ENCODE measurements at regions not wholly inside any gene's neighbourhood (a gene's known extent, or its start where the extent isn't known, plus 50 kb on each side); places are given as distances from the start of the nearest gene placed in this dataset.

DNA sequence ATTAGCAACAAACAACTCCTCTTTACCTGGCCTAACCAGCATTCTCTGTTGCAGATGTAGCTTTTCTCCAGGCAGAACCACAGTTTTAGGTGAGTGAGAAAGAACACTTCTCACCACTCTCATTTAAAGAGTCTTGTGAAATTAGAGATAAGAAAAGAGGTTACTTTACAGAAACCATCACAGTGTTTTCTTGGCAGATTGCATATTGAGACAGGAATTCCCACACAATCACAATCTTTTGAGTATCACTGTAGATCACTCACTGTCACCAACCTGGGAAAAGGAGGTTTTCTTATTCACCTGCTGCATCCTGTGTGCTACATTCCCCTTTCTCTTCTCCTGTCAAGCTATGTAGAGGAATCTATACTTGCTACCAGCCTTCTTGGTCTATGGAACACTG, 574.6 kb downstream of the SLC4A3 start:
- DNase-seq (ENCODE audit: low read depth in 2 of 2, low spot score in 1 of 2) = no peak

GRCh38 chr2:220209093-220209492, 581.7 kb downstream of the SLC4A3 start:
- DNase-seq (ENCODE audit: low read depth in 2 of 2, low spot score in 1 of 2) = no peak

DNA sequence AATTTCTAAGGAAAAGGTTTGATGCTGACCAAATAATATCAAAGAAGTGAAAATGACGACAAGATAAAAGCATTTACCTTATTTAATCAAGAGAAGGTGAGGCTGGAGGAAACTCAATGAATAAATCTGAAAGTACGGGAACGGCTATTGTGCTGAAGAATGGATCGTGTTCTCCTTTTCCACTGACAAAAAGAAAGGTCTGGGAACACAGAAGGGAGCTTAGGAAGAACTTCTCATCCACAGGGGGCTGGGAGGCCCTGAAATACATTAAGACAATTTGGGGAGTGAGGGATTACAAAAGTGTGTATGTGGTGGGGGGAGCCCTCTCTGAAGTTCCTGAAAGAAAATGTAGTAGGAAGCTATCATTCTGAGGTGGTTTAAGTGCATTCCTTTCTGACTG, 582.3 kb downstream of the SLC4A3 start:
- DNase-seq (ENCODE audit: low read depth in 2 of 2, low spot score in 1 of 2) = no peak

DNA sequence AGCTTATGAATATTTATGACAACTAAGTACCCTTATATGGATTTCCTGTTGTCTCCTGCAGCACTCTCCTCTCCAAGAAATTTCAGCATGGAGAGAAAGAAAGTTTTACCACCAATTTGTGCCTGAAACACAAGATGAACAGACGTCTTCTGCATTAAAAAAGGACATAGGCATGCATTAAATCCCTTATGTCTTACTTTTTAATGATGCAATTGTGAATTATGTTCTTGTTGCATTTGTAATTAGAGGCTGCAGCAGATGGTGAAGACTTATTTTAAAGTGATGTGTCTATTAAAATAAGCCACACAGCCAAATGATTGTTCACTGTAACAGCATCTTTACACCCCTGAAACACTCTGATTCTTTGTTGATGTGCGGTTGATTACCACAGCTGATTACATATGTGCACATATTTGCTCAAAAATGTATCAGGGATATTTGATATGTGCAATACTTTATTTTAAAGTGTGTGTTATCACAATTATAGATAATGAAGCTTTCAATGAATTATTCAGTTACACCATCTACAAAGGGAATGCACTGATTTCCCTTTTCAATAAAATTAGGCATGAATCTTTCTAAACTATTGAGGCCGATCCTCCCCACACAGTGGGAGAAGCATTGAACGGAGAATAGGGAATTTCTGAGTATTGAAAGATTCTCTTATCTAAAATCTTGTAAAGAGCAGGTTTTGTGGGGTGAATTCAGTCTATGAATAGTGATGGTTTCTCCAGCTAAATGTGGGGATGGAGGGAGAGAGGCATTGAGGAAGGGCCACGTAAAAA, 585.1 kb downstream of the SLC4A3 start:
- no peak for DNase-seq (ENCODE audit: low read depth in 2 of 2, low spot score in 1 of 2)

GRCh38 chr2:220215785-220216184, 588.4 kb downstream of the SLC4A3 start:
- no peak for DNase-seq (ENCODE audit: low read depth in 2 of 2, low spot score in 1 of 2)

DNA sequence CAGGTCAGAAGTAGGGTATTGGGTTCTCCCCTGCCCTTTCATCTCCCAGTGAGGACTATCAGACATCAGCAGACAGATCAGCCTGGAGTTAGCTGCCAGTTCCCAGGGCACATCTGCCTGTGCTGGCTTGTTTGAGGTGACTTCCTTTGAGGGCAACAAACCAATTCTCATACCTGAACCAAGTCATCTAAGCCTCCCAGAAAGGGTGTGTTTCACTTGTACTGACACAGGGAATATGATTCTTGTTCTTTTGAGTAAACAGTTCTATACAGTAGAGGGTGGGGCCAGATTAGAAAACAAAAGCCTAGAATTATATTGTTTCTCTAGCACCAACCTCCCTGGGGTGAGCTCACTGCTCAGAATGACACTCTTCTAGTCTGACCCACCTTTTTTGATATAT, 591.9 kb downstream of the SLC4A3 start:
- no peak for DNase-seq (ENCODE audit: low read depth in 2 of 2, low spot score in 1 of 2)

DNA sequence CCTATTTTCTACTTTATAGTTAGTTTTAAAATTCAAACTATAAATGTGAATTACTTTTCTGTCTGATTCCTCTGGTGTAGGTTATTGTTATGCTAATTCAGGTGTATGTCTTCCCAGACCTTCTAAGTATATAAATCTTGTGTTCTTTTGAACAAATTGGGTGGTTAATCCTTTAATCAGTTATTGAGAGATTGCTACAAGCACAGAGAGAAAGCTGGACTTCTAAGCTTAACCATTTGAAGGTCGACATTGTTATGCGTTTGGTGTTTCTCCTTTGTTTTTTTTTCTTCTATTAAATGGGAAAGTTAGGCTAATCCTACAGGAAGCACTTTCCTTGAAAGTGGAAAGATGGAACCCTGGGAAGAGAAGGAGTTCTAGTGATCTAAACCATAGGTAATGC, 592.6 kb downstream of the SLC4A3 start:
- no peak for DNase-seq (ENCODE audit: low read depth in 2 of 2, low spot score in 1 of 2)

GRCh38 chr2:220221992-220222391, 594.6 kb downstream of the SLC4A3 start:
- DNase-seq (ENCODE audit: low read depth in 2 of 2, low spot score in 1 of 2) = no peak

- DNase-seq (ENCODE audit: low read depth in 2 of 2, low spot score in 1 of 2) = no peak
Observed at GRCh38 chr2:220224691-220225543, 597.5 kb downstream of the SLC4A3 start.

DNA sequence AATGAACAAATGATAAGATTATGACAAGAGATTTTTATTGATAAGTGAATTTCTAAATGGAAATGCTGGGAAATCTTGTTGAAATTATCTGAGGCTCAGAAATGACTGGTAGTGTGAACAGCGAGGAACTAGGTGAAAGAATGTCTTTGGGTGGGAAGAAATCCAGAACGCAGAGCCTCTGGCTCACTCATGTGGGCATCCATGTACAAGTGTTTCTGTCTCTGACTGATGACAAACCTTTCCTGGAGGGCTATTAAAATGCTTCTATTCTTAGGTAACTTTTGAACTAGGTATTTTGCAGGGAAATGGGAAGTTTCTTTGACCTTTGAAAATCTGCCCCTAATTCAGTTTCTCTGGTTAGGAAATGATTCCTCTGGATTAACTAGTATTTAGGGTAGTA, 598.6 kb downstream of the SLC4A3 start:
- DNase-seq (ENCODE audit: low read depth in 2 of 2, low spot score in 1 of 2) = no peak

DNA sequence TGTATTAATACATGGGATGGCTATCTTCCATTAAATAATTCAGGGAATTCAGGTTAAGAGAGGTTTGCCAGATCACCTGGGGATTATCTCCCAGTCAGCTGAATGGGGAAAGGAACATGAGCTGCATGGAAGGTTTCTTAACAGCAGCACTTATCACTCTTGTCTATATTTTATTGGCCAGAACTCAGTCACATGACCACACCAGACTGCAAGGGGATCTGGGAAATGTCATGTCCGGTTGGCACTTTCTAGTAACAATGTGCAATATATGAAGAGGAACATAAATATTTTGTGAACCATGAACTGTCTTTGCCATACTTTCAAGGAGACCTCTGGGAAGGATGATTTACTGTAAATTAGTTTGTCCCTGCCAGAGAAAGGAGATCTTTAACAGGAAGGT, 599.1 kb downstream of the SLC4A3 start:
- no peak for DNase-seq (ENCODE audit: low read depth in 2 of 2, low spot score in 1 of 2)

GRCh38 chr2:220227266-220227920, 600.0 kb downstream of the SLC4A3 start:
- DNase-seq (ENCODE audit: low read depth in 2 of 2, low spot score in 1 of 2) = no peak

DNA sequence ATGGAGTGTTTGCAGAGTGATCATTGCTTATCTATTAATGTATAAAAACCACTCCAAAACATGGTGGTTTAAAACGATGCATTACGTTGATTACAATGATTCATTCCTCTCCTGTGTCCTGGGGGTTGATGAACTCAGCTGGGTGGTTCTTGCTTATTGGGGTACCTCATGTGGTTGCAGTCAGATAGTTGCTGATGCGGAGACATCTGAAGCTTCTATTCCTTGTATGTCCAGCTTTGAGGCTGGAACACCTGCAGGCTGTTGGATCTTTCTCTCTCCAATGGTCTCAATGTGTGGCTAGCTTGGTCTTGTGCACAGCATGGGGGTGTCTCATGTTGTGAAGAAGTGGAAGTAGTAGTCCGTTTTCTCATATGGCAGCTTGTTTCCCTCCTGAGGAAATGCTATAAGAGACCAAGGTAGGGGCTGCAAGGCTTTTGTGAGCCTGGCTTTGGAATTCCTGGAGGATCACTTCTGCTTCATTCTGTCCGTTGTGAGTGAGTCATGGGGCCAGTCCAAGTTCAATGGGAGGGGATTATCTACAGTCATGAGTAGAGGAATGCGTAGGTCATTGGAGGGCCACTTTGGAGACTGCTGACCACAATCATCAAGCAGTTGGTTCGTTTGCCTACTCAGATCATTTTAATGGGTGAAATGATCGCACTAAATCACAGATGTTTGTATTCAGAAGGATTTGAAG, 601.0 kb downstream of the SLC4A3 start:
- no peak for DNase-seq (ENCODE audit: low read depth in 2 of 2, low spot score in 1 of 2)

GRCh38 chr2:220240641-220241040, 613.2 kb downstream of the SLC4A3 start:
- DNase-seq (ENCODE audit: low read depth in 2 of 2, low spot score in 1 of 2) = no peak

GRCh38 chr2:220241423-220241822, 614.0 kb downstream of the SLC4A3 start:
- DNase-seq (ENCODE audit: low read depth in 2 of 2, low spot score in 1 of 2) = no peak

- DNase-seq (ENCODE audit: low read depth in 2 of 2, low spot score in 1 of 2) = no peak
Observed at GRCh38 chr2:220243571-220243970, 616.1 kb downstream of the SLC4A3 start.

GRCh38 chr2:220246386-220246785, 619.0 kb downstream of the SLC4A3 start:
- no peak for DNase-seq (ENCODE audit: low read depth in 2 of 2, low spot score in 1 of 2)

- no peak for DNase-seq (ENCODE audit: low read depth in 2 of 2, low spot score in 1 of 2)
Observed at GRCh38 chr2:220247588-220248350, 620.3 kb downstream of the SLC4A3 start.

DNA sequence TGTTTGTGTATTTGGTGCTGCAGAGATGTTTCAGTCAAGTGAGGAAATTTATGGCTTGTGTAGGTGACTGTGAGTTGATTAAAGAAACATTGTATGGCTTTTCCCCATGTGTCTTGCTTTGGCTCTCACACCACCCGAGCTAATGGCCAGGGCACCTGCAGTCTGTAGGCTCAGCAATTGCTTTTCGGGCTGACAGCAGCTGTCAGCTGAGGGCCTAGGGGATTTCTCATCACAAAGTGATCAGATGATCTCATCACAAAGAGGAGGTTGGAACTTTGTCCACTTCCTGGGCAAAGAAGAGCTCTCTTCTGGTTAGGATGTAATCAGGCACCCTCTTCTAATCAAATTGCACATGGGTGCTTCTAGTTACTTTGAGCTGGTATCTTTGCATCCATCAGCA, 632.2 kb downstream of the SLC4A3 start:
- no peak for DNase-seq (ENCODE audit: low read depth in 2 of 2, low spot score in 1 of 2)

DNA sequence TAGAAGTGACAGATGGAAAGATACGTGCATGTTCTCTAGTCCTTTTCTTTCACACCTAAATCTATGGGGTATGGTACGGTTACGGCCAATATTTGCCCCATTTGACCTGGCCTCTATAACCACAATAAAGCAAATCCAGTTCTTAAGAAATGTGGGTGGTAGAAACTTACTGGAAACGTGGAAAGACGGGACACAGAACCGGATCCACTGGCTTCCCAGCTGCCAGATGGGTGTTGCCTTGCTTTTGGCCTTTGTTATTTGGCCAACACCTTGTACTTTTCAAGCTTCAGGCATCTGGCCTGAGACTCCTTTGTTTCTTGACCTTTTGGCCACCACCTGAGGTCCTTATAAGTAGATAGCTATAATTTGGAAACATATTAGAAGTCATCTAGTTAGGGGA, 635.9 kb downstream of the SLC4A3 start:
- no peak for DNase-seq (ENCODE audit: low read depth in 2 of 2, low spot score in 1 of 2)

DNA sequence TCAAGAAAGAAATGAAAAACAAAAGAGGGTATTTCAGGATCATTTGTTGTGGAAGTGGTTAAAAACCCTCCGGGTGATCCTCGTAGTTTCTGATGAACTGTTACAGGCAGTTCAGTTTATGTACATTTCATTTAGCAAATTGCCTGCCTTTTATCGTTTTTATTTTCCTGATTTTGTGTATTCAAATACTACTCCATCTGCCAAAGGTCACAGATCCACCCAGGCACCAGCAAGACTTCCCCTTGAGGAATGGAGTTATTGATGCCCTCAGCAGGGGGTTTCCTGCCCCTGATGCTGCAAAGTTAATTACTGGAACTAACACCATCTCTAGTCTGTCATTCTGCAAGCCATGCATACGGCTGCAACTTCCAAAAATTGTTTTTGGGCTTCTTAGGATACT, 641.9 kb downstream of the SLC4A3 start:
- DNase-seq (ENCODE audit: low read depth in 2 of 2, low spot score in 1 of 2) = no peak

Measured in stimulated activated CD8-positive, alpha-beta memory T cell treated with anti-CD3 and anti-CD28 coated beads, Interleukin-4, amount 100 ng/mL, for 1 hour (primary cell).